Central memory CD8-positive, alpha-beta T cell (primary cell): ENCODE measurements at regions not wholly inside any gene's neighbourhood (a gene's known extent, or its start where the extent isn't known, plus 50 kb on each side); places are given as distances from the start of the nearest gene placed in this dataset.

Source experiments
- ATAC-seq: fragments of 150-1000 bp; cut with Tn5 transposase; replicated peaks from 2 replicates; pipeline ENCODE4 v1.10.0; 2022; ENCODE audit warnings: mild to moderate bottlenecking, moderate FRiP score, moderate number of reproducible peaks; ENCODE audit not compliant: poor library complexity, severe bottlenecking; ENCODE audit errors: extremely low read depth
- DNase-seq, 2 donors: peaks; one replicate each; pipeline ENCODE4 v3.0.0; 2021; ENCODE audit warnings: low spot score in 2 of 2
- H3K27ac Mint-ChIP-seq: one replicate; pipeline ENCODE4 v1.8.0; 2022; ENCODE audit warnings: low read depth, mild to moderate bottlenecking, moderate library complexity, mixed read lengths
- H3K27me3 Mint-ChIP-seq: one replicate; pipeline ENCODE4 v1.8.0; 2022; ENCODE audit warnings: mixed read lengths
- H3K36me3 Mint-ChIP-seq: one replicate; pipeline ENCODE4 v1.8.0; 2022; ENCODE audit warnings: mild to moderate bottlenecking, moderate library complexity, mixed read lengths; ENCODE audit not compliant: insufficient read depth
- H3K4me1 Mint-ChIP-seq: one replicate; pipeline ENCODE4 v1.8.0; 2022; ENCODE audit warnings: mixed read lengths
- H3K4me3 Mint-ChIP-seq: one replicate; pipeline ENCODE4 v1.8.0; 2022; ENCODE audit warnings: mild to moderate bottlenecking, moderate library complexity, mixed read lengths
- H3K9me3 Mint-ChIP-seq: one replicate; pipeline ENCODE4 v1.8.0; 2022; ENCODE audit warnings: mixed read lengths

DNA sequence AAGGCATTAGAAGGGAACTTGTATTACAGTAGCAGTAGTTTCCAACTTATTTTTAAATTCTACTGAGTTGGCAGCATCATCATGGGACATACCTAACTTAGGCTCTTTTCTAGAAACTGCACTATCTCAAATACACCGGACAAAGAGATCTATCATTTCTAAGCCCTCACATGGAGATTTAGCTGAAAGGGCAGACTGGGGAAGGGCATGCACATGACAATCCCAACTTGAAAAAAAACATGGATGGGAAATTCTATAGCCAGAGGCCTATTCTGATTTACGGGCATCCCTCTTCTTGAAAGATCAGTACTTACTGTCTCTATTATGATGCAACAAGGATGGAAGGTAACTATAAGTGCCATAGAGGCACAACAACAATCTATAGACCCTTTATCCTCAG, 1328.6 kb downstream of the UQCRFS1 start:
- Mint-ChIP-seq H3K4me3 (no peak overlapping the region), H3K27me3 (no peaks in the 10 kb centered on the region), H3K27ac (no peak overlapping the region), H3K4me1 (no peaks in the 10 kb centered on the region), H3K9me3 (peaks cover 22% of the 10 kb centered on the region), H3K36me3 (no peaks in the 10 kb centered on the region)
- ATAC-seq (no peak), DNase-seq (no peak)

DNA sequence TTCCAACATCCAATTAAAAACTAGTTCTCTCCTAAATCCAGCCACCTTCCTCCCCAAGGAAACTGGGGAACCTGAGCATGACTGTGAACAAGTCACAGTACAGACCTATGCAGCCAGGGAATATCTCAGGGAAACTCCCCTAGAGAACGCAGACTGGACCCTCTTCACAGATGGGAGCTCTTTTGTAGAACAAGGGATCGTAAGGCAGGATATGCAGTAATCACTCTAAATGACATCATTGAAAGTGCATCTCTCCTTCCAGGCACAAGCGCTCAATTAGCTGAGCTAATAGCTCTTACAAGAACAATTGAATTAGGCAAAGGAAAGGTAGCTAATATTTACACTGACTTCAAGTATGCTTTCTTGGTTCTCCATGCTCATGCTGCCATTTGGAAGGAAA, 1331.7 kb downstream of the UQCRFS1 start:
- H3K36me3 Mint-ChIP-seq, result no peaks in the 10 kb centered on the region
- no peaks in the 10 kb centered on the region for H3K27me3 Mint-ChIP-seq
- no peak overlapping the region for H3K27ac Mint-ChIP-seq
- H3K4me1 Mint-ChIP-seq, result no peaks in the 10 kb centered on the region
- ATAC-seq, result no peak
- H3K9me3 Mint-ChIP-seq, result peaks cover 16% of the 10 kb centered on the region
- DNase-seq, result no peak
- H3K4me3 Mint-ChIP-seq, result no peak overlapping the region

DNA sequence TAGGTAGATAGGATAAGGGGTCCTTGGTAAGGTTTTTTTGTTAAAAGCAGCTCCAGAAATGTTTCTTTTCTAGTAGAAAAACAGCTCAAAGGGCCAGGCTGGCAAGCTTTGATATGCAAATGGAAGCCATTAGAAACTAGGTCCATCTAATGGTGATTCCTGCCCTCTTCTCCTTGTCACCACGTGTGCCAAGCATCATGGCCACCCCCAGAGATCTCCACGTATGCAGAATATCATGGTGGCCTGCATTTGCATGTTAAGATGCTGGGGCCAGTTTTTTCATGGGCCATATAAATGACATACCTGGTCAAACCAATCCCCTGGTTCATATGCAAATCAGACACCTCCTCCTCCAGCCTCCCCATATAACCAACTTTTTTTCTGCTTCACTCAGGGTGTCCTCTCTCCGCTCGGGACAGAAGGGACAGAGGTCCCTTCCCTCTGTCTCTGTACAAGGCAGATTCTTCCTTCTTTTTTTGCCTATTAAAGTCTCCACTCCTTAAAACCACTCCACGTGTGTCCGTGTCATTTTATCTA, 1335.9 kb downstream of the UQCRFS1 start:
- DNase-seq (no peak), ATAC-seq (no peak)
- Mint-ChIP-seq H3K27me3 (no peaks in the 10 kb centered on the region), H3K4me1 (no peaks in the 10 kb centered on the region), H3K36me3 (no peaks in the 10 kb centered on the region), H3K4me3 (no peak overlapping the region), H3K27ac (no peak overlapping the region), H3K9me3 (peaks cover 9% of the 10 kb centered on the region)

DNA sequence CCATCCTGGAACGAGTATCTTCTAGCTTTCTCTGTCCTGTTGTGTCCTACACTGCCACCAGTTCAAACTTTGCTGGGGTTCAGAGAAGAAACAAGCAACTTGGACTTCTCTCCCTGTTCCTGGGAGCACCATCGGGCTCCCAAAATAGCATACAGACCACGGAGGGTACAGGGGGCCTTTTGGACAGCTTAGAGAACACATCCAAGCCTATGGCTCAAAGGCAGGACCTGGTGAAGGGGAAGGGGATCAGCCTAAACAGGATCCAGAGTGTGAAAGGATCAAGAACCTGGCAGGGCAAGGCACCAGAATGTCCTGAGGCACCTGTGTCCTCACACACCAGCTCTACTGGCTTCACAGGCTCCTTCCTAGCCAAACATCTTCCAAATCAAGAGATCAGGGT, 1336.5 kb downstream of the UQCRFS1 start:
- Mint-ChIP-seq H3K4me3 (no peak overlapping the region), H3K4me1 (no peaks in the 10 kb centered on the region), H3K9me3 (peaks cover 9% of the 10 kb centered on the region), H3K27me3 (no peaks in the 10 kb centered on the region), H3K27ac (no peak overlapping the region), H3K36me3 (no peaks in the 10 kb centered on the region)
- DNase-seq (no peak), ATAC-seq (no peak)

DNA sequence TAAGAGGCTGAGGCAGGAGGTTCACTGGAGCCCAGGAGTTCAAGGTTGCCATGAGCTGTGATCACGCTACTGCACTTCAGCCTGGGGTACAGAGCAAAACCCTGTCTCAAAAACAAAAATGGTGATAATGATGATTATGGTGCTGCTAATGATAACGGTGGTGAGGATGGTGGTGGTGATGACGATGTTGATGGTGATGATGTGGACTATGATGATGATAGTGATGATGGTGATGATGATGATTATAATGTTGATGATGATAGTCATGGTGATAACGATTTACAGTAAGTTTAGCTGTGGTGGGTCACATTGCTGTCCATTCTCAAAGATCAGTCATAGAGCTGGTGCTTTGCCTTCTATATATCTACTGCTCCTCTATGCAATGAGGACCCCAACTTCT, 1340.6 kb downstream of the UQCRFS1 start:
- ATAC-seq (no peak), DNase-seq (no peak)
- no peaks in the 10 kb centered on the region for H3K36me3 Mint-ChIP-seq

DNA sequence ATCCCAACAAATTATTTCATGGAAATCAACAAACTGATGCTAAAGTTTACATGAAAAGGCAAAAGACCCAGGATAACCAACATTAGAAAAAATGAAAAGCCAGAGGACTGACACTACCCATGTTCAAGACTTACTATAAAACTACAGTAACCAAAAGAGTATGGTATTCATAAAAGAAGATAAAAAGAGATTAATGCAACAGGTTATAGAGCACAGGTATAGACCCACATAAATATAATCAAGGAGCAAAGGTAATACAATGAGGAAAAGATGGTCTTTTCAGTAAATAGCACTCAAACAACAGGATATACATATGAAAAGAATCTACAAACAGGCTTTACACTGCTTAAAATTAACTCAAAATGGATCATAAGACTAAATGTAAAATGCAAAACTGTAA, 1342.7 kb downstream of the UQCRFS1 start:
- no peak for DNase-seq
- Mint-ChIP-seq H3K27ac (no peak overlapping the region), H3K36me3 (peaks cover 2% of the 10 kb centered on the region), H3K27me3 (no peaks in the 10 kb centered on the region), H3K4me1 (no peaks in the 10 kb centered on the region), H3K4me3 (no peak overlapping the region), H3K9me3 (peaks cover 9% of the 10 kb centered on the region)
- no peak for ATAC-seq

More for the DNA sequence above, 1340.6 kb downstream of the UQCRFS1 start:
- Mint-ChIP-seq H3K4me1 (no peaks in the 10 kb centered on the region), H3K9me3 (peaks cover 4% of the 10 kb centered on the region), H3K27ac (no peak overlapping the region), H3K4me3 (no peak overlapping the region), H3K27me3 (no peaks in the 10 kb centered on the region)

DNA sequence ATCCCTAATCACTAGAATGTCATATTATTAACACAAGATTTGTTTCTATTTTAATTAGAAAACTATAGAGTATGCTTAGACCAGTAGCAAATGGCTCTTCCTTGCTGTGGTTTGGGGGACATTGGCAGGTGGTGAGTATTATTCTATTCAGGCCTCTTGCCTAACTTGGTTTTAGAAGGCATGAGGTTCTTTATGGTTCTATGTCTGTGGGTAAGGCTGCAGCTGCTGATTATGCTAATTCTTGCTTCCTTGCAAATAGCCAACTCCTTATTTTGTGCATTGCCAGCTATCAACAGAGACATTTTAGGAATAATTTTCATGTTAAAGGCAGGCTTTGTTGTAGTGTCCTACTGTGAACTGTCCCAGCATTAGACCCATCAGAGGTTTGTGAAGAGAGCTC, 1344.9 kb downstream of the UQCRFS1 start:
- Mint-ChIP-seq H3K4me3 (no peak overlapping the region), H3K4me1 (no peaks in the 10 kb centered on the region), H3K27me3 (no peaks in the 10 kb centered on the region), H3K27ac (no peak overlapping the region), H3K9me3 (peaks cover 9% of the 10 kb centered on the region), H3K36me3 (peaks cover 2% of the 10 kb centered on the region)
- DNase-seq (no peak), ATAC-seq (no peak)

DNA sequence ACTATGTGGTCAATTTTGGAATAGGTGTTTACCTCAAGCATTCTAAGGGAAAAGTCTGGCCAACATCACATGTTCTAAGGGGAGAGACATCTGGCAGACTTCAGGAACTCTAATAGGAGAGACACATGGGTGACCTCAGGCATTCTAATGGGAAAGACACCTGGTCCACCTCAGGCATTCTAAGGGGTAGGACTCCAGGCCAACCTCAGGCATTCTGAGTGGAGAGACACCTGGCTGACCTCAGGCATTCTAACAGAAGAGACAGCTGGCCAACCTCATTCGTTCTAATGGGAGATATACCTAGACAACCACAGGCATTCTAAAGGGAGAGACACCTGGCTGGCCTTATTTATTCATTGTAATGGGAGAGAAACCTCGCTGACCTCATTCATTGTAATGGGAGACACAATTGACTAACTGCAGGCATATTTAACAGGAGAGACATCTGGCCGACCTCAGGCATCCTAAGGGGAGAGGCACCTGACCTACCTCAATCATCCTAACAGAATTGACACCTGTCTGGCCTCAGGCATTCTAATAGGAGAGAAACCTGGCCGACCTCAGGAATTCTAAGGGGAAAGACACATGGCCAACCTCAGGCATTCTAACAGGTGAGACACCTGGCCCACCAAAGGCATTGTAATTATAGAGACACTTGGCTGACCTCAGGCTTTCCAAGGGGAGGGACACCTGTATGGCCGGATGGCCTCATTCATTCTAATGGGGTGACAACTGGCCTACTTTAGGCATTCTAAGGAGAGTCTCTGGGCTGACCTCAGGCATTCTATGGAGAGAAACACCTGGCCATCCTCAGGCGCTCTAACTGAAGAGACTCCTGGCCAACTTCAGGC, 1346.8 kb downstream of the UQCRFS1 start:
- Mint-ChIP-seq H3K27me3 (no peaks in the 10 kb centered on the region), H3K4me3 (no peak overlapping the region), H3K27ac (no peak overlapping the region), H3K4me1 (no peaks in the 10 kb centered on the region), H3K9me3 (peaks cover 19% of the 10 kb centered on the region), H3K36me3 (peaks cover 2% of the 10 kb centered on the region)
- no peak for DNase-seq
- no peak for ATAC-seq

DNA sequence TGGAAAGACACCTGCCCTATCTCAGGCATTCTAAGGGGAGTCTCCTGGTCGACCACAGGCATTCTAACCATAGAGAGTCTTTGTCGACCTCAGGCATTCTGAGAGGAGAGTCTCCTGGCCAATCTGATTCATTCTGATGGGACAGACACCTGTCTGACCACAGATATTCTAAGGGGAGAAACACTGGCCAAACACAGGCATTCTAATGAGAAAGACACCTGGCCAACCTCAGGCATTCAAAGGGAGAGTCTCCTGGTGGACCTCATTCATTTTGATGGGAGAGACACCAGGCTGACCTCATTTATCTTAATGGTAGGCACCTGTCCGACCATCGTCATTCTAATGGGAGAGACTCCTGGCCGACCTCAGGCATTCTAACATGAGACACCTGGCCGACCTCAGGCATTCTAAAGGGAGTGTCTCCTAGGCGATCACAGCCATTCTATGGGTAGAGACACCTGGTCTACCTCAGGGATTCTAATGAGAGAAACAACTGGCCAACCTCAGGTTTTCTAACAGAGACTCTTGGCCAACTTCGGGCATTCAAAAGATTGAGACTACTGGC, 1351.5 kb downstream of the UQCRFS1 start:
- peaks cover 2% of the 10 kb centered on the region for H3K36me3 Mint-ChIP-seq
- no peak overlapping the region for H3K4me3 Mint-ChIP-seq
- no peaks in the 10 kb centered on the region for H3K4me1 Mint-ChIP-seq
- no peaks in the 10 kb centered on the region for H3K27me3 Mint-ChIP-seq
- no peak overlapping the region for H3K27ac Mint-ChIP-seq
- peaks cover 56% of the 10 kb centered on the region for H3K9me3 Mint-ChIP-seq
- DNase-seq, result no peak
- ATAC-seq, result no peak

DNA sequence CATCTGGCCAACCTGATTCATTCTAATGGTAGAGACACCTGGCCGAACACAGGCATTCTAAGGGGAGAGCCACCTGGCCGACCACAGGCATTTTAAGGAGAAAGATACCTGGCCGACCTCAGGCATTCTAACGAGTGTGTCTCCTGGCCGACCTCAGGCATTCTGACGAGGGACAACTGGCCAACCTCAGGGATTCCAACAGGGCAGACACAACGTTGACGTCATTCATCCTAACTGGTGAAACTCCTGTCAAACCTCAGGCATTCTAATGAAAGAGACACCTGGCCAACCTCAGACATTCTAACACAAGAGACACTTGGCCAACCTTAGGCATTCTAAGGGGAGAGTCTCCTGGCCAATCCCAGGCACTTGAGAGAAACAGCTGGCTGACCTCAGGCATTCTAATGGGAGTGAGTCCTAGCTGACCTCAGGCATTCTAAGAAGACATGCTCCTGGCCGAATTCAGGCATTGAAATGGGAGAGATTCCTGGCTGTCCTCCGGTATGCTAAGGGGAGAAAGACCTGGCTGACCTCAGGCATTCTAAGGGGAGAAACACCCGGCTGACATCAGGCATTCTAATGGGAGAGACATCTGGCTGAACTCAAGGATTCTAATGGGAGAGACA, 1352.5 kb downstream of the UQCRFS1 start:
- H3K9me3 Mint-ChIP-seq, result peaks cover 55% of the 10 kb centered on the region

DNA sequence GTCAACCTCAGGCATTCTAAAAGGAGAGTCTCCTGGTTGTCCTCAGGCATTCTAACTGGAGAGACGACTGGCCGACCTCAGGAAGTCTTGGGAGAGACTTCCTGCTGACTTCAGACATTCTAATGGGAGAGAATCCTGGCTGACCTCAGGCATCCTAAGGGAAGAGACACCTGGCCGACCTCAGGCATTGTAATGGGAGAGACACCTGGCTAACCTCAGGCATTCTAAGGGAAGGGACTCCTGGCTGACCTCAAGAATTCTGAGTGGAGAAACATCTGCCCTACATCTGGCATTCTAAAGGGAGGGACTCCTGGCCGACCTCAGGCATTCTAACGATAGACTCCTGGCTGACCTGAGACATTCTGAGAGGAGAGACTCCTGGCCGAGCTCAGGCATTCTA, 1353.3 kb downstream of the UQCRFS1 start:
- ATAC-seq (no peak), DNase-seq (no peak)
- Mint-ChIP-seq H3K27ac (no peak overlapping the region), H3K4me1 (no peaks in the 10 kb centered on the region), H3K36me3 (no peaks in the 10 kb centered on the region), H3K9me3 (peaks cover 62% of the 10 kb centered on the region), H3K27me3 (no peaks in the 10 kb centered on the region), H3K4me3 (no peak overlapping the region)

More for the DNA sequence above, 1352.5 kb downstream of the UQCRFS1 start:
- H3K4me1 Mint-ChIP-seq, result no peaks in the 10 kb centered on the region
- no peak overlapping the region for H3K4me3 Mint-ChIP-seq
- ATAC-seq, result no peak
- no peaks in the 10 kb centered on the region for H3K36me3 Mint-ChIP-seq
- H3K27ac Mint-ChIP-seq, result no peak overlapping the region
- no peak for DNase-seq
- no peaks in the 10 kb centered on the region for H3K27me3 Mint-ChIP-seq

DNA sequence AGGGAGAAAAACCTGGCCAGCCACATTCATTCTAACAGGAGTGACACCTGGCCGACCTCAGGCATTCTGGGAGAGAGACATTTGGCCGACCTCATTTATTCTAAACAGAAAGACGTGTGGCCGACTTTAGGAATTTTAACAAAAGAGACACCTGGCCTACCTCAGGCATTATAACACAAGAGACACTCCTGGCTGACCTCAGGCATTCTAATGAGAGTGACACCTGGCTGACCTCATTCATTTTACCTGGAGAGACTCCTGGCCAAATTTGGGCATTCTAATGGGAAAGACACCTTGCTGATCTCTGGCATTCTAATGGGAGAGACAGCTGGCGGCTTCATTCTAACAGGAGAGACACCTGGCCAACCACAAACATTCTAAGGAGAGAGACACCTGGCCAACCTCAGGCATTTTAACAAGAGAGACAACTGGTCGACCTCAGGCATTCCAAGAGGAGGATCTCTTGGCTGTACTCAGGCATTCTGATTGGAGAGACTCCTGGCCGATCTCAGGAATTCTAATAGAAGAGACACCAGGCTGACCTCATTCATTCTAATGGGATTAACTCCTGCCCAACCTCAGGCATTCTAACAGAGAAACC, 1353.9 kb downstream of the UQCRFS1 start:
- peaks cover 66% of the 10 kb centered on the region for H3K9me3 Mint-ChIP-seq
- no peak overlapping the region for H3K27ac Mint-ChIP-seq
- H3K27me3 Mint-ChIP-seq, result no peaks in the 10 kb centered on the region
- ATAC-seq (no peak), DNase-seq (no peak)
- no peak overlapping the region for H3K4me3 Mint-ChIP-seq
- H3K36me3 Mint-ChIP-seq, result no peaks in the 10 kb centered on the region
- no peaks in the 10 kb centered on the region for H3K4me1 Mint-ChIP-seq
